K562 (cell line): ENCODE measurements at regions not wholly inside any gene's neighbourhood (a gene's known extent, or its start where the extent isn't known, plus 50 kb on each side); places are given as distances from the start of the nearest gene placed in this dataset.

ENCODE experiments used
- ATAC-seq: fragments of 200-7000 bp; cut with Tn5 transposase; 3 replicates; pipeline ENCODE4 v1.9.1; 2020; ENCODE audit warnings: moderate library complexity
- BruUV-seq: library from RNA; stranded (reverse); fragments of 400-500 nt; replicated peaks from 2 replicates; lab custom pipeline; 2021; lab: Mats Ljungman, UMichigan
- CTCF ChIA-PET: fragments of 300-600 bp; formaldehyde crosslinking; extraction: SDS; loops from one replicate; lab custom pipeline; 2021; ENCODE audit warnings: low intra/inter-chr PET ratio; lab: Yijun Ruan, JAX
- POLR2A ChIA-PET: fragments of 300-600, 350-650 bp; sonication (Branson Sonifier 250); formaldehyde crosslinking; extraction: SDS; loops from one replicate; lab custom pipeline; 2021; ENCODE audit warnings: antibody characterized with exemption, inconsistent platforms; lab: Yijun Ruan, JAX
- DNase-seq, 4 experiments: peaks; one replicate each; pipeline versions ENCODE4 v3.0.0 to v3.0.0-alpha.2; 2011 to 2018; ENCODE audit warnings: low spot score in 3 of 4, mixed read lengths in 3 of 4; ENCODE audit errors: extremely low read depth in 1 of 4
- FAIRE-seq: peaks from 2 replicates; lab custom pipeline; 2011; peaks lifted over from hg19 to GRCh38; lab: Jason Lieb, UNC
- H2AFZ ChIP-seq: 2 replicates; pipeline ENCODE4 v1.6.0; 2011; ENCODE audit warnings: low read depth, low read length, control low read depth, inconsistent platforms
- H3K27ac ChIP-seq: fragments of 200-600 bp; 3 replicates; pipeline ENCODE4 v1.8.0; 2011; ENCODE audit warnings: low read depth, mild to moderate bottlenecking, control low read depth, inconsistent platforms, low read length, moderate library complexity, mixed read lengths; ENCODE audit errors: extremely low read depth
- H3K27me3 ChIP-seq, 2 experiments: fragments of 300-600 bp in 1 of 2; 2 replicates in 1 of 2; 3 replicates in 1 of 2; pipeline versions ENCODE4 v1.6.0 to v1.8.0; 2011; ENCODE audit warnings: inconsistent platforms in 2 of 2, low read length in 2 of 2, mild to moderate bottlenecking in 1 of 2, mixed read lengths in 1 of 2, moderate library complexity in 1 of 2; ENCODE audit not compliant: control insufficient read depth in 2 of 2, insufficient read depth in 2 of 2
- H3K36me3 ChIP-seq: fragments of 300-600 bp; 3 replicates; pipeline ENCODE4 v1.8.0; 2011; ENCODE audit warnings: mild to moderate bottlenecking, low read length, inconsistent platforms; ENCODE audit not compliant: control insufficient read depth, insufficient read depth
- H3K4me1 ChIP-seq, 2 experiments: fragments of 200-600 bp in 1 of 2; replicated peaks in 1 of 2; 2 replicates in 1 of 2; 3 replicates in 1 of 2; pipeline versions ENCODE4 v1.5.1 to v1.8.0; 2011; ENCODE audit warnings: inconsistent platforms in 2 of 2, low read length in 2 of 2, mild to moderate bottlenecking in 1 of 2, mixed read lengths in 1 of 2, moderate library complexity in 1 of 2; ENCODE audit not compliant: control insufficient read depth in 2 of 2, insufficient read depth in 2 of 2
- H3K4me2 ChIP-seq: 2 replicates; pipeline ENCODE4 v1.6.1; 2011; ENCODE audit warnings: low read length, control low read depth, inconsistent platforms, mixed read lengths; ENCODE audit not compliant: insufficient read depth
- H3K4me3 ChIP-seq: fragments of 200-600 bp; sonication (generic), shearing (Covaris generic); 2 replicates; pipeline ENCODE4 v1.5.1; 2016; ENCODE audit warnings: control low read depth, inconsistent platforms
- H3K79me2 ChIP-seq: fragments of 200-600 bp; 3 replicates; pipeline ENCODE4 v1.8.0; 2011; ENCODE audit warnings: low read length, inconsistent platforms; ENCODE audit not compliant: control insufficient read depth, insufficient read depth
- H3K9ac ChIP-seq, 2 experiments: 2 replicates each; pipeline versions ENCODE4 v1.6.0 to v1.6.1; 2011; ENCODE audit warnings: low read depth in 2 of 2, low read length in 2 of 2, control low read depth in 1 of 2, inconsistent platforms in 1 of 2, mild to moderate bottlenecking in 1 of 2, mixed read lengths in 1 of 2; ENCODE audit not compliant: insufficient read depth in 1 of 2
- H3K9me1 ChIP-seq: one replicate; pipeline ENCODE4 v1.6.0; 2011; ENCODE audit warnings: inconsistent platforms, mild to moderate bottlenecking, low read length, moderate library complexity; ENCODE audit not compliant: control insufficient read depth, insufficient read depth
- H3K9me3 ChIP-seq: replicated peaks from 2 replicates; pipeline ENCODE4 v1.5.1; 2011; ENCODE audit warnings: low read depth, low read length, inconsistent platforms; ENCODE audit not compliant: control insufficient read depth, insufficient read depth
- H4K20me1 ChIP-seq: replicated peaks from 2 replicates; pipeline ENCODE4 v1.6.1; 2011; ENCODE audit warnings: low read length, inconsistent platforms, mixed read lengths; ENCODE audit not compliant: control insufficient read depth, insufficient read depth
- CREM ChIP-seq: IDR thresholded peaks from 2 replicates; pipeline ENCODE4 v1.6.1; 2014; ENCODE audit warnings: antibody characterized with exemption, low read depth
- NR4A1 ChIP-seq, 2 experiments: fragments of 250-450 bp in 1 of 2; fragments of 450-650 bp in 1 of 2; sonication (Bioruptor Pico) in 1 of 2; IDR thresholded peaks; 2 replicates each; pipeline versions ENCODE4 v1.4.0 to v1.6.1; 2016 to 2020; ENCODE audit warnings: mild to moderate bottlenecking in 2 of 2, missing compliant biosample characterization in 1 of 2, missing genetic modification characterization in 1 of 2, moderate library complexity in 1 of 2
- PTTG1 ChIP-seq: fragments of 450-650 bp; IDR thresholded peaks from 2 replicates; pipeline ENCODE4 v1.6.1; 2016; ENCODE audit warnings: low read depth, mild to moderate bottlenecking, missing genetic modification characterization, missing compliant biosample characterization
- RHOXF2B ChIP-seq: fragments of 250-450 bp; sonication (Bioruptor Pico); conservative IDR thresholded peaks from 2 replicates; pipeline ENCODE4 v1.5.1; 2021
- WGBS: fragments of 100-300 bp; shearing (Covaris generic); methylation state at CpG from one replicate; pipeline ENCODE4 v1.1.6; 2016; ENCODE audit warnings: low coverage, mixed read lengths; ENCODE audit not compliant: insufficient coverage; ENCODE audit errors: missing lambda C conversion rate; 5-methylcytosine and 5-hydroxymethylcytosine counted together
- in situ Hi-C: fragments of 300-500 bp; cut with MboI; formaldehyde crosslinking; loops from 4 replicates; pipeline ENCODE4 v1.15.0; 2018; ENCODE audit warnings: inconsistent platforms, mixed read lengths
- intact Hi-C: fragments of 100-400 bp; cut with micrococcal nuclease; formaldehyde crosslinking; loops from 2 replicates; pipeline ENCODE4 v1.14.2; 2022

- TF ChIP-seq PTTG1 (tag) (no peak), RHOXF2B (CRISPR knock-in tag) (no peak)
Measured at GRCh38 chr20:41889126-41889843, 271.1 kb upstream of the CHD6 start (continued).

DNA sequence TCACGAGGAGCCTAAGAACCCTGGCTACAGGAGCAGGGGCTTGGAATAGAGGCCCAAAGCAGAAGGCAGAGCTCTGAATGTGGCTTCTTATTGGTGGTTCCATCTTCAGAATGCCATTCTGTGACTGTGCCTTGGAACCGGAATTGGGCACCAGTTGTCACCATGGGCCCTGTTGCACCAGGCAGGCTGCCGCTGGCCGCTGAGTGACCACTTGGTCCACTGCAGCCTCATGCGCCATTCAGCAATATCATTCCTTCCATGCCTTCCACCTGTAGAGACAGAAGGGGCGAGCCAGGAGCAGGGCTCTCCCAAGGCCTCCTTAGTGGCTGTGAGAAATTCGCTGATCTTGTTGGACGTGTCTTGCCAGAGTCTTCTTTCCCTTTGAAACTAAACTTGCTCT is 270.3 kb upstream of the CHD6 start:
- Histone ChIP-seq H3K9me3 (no peaks in the 10 kb centered on the region), H3K4me1 (no peaks in the 10 kb centered on the region), H3K27me3 (peaks cover 0 to 18% of the 10 kb centered on the region in 2 experiments; a peak in 2 of 5 replicates), H3K36me3 (no peaks in the 10 kb centered on the region), H3K4me3 (no peak overlapping the region), H3K27ac (no peak overlapping the region), H3K9me1 (peaks cover 3% of the 10 kb centered on the region), H3K79me2 (no peaks in the 10 kb centered on the region), H3K9ac (no peak overlapping the region), H4K20me1 (no peaks in the 10 kb centered on the region; the same call in 1 of the 2 replicates), H2AFZ (no peak overlapping the region), H3K4me2 (no peak overlapping the region)
- in situ Hi-C loops (no loop called here), intact Hi-C loops (no loop called here)
- FAIRE-seq (no peak), ATAC-seq (no peak), DNase-seq (no peak)
- WGBS, result 2% methylated on average over 8 of the region's 8 CpGs
- no peak for TF ChIP-seq CREM
- TF ChIP-seq NR4A1 (CRISPR knock-in tag; IDR thresholded peaks at IDR 0.05), result no peak
- TF ChIP-seq NR4A1 (tag; IDR thresholded peaks at IDR 0.05), result no peak
- ChIA-PET CTCF (no interaction called here), POLR2A (interaction anchor here (0.9 kb wide), 1 partner anchor 9 kb away, joined by 3 read pairs; no protein-coding TSS in a partner anchor)
- no TSS peak for BruUV-seq
